NCI-H1436 (cell line): ENCODE measurements at regions not wholly inside any gene's neighbourhood (a gene's known extent, or its start where the extent isn't known, plus 50 kb on each side); places are given as distances from the start of the nearest gene placed in this dataset.
A peak's percentile ranks its signal among the peaks of the same experiment; 100 is the strongest.

Source experiments
- DNase-seq: peaks from one replicate; lab custom pipeline; 2025; lab: John Stamatoyannopoulos, UW

- no peak for DNase-seq
These were observed 61.4 kb downstream of the ZXDA start for GRCh38 chrX:57848857-57849256.

- no peak for DNase-seq
These were observed 87.4 kb downstream of the ZXDA start for GRCh38 chrX:57822818-57823217.

- DNase-seq = no peak
These were observed 87.9 kb downstream of the ZXDA start for GRCh38 chrX:57822398-57822797.

GRCh38 chrX:57821703-57822387 lies 88.4 kb downstream of the ZXDA start:
- peak; percentile 58 for DNase-seq

GRCh38 chrX:57817302-57817701 lies 93.0 kb downstream of the ZXDA start:
- DNase-seq = no peak

GRCh38 chrX:57772637-57773036 lies 92.6 kb upstream of the NLRP2B start:
- DNase-seq = no peak

- DNase-seq = no peak
These were observed 91.6 kb upstream of the NLRP2B start for GRCh38 chrX:57771689-57772088.

- no peak for DNase-seq
These were observed 72.8 kb upstream of the NLRP2B start for GRCh38 chrX:57752866-57753265.

GRCh38 chrX:57741107-57741506 lies 61.0 kb upstream of the NLRP2B start:
- no peak for DNase-seq

- no peak for DNase-seq
These were observed 57.8 kb upstream of the NLRP2B start for GRCh38 chrX:57737881-57738280.
